Rectal smooth muscle tissue (tissue), 1 donor: ENCODE measurements at regions not wholly inside any gene's neighbourhood (a gene's known extent, or its start where the extent isn't known, plus 50 kb on each side); places are given as distances from the start of the nearest gene placed in this dataset.
"Not testable (repeated sequence)": the region's sequence is repeated elsewhere in the genome, so short reads cannot be mapped to it uniquely, and the experiment has no call there.

ENCODE experiments used
- H3K27ac ChIP-seq: one replicate; pipeline ENCODE4 v1.7.0; 2013; ENCODE audit warnings: low read depth, low read length, inconsistent platforms
- H3K27me3 ChIP-seq: one replicate; pipeline ENCODE4 v1.7.0; 2013; ENCODE audit warnings: low read length; ENCODE audit not compliant: control insufficient read depth, insufficient read depth
- H3K36me3 ChIP-seq: one replicate; pipeline ENCODE4 v1.7.0; 2013; ENCODE audit warnings: low read length; ENCODE audit not compliant: control insufficient read depth, insufficient read depth
- H3K4me1 ChIP-seq: one replicate; pipeline ENCODE4 v1.7.0; 2013; ENCODE audit warnings: low read length; ENCODE audit not compliant: control insufficient read depth, insufficient read depth
- H3K4me3 ChIP-seq: one replicate; pipeline ENCODE4 v1.7.0; 2013; ENCODE audit warnings: low read length
- H3K9ac ChIP-seq: one replicate; pipeline ENCODE4 v1.7.0; 2013; ENCODE audit warnings: low read length

- H3K9ac ChIP-seq = peak overlapping the region; percentile 51
- not testable (repeated sequence) for H3K27me3 ChIP-seq, H3K36me3 ChIP-seq, H3K4me1 ChIP-seq, H3K27ac ChIP-seq
- peak overlapping the region; percentile 65 for H3K4me3 ChIP-seq
These were observed 159.7 kb downstream of the KLRB1 start for GRCh38 chr12:9447791-9448614.

GRCh38 chr12:9446883-9447761, 160.6 kb downstream of the KLRB1 start:
- not testable (repeated sequence) for H3K9ac ChIP-seq, H3K4me1 ChIP-seq, H3K27ac ChIP-seq, H3K27me3 ChIP-seq, H3K36me3 ChIP-seq
- H3K4me3 ChIP-seq = peak overlapping the region; percentile 61

- not testable (repeated sequence) for H3K36me3 ChIP-seq, H3K27me3 ChIP-seq, H3K4me3 ChIP-seq, H3K9ac ChIP-seq, H3K4me1 ChIP-seq, H3K27ac ChIP-seq
These were observed 167.3 kb downstream of the KLRB1 start for GRCh38 chr12:9440428-9440827.

GRCh38 chr12:9435682-9436081, 172.0 kb downstream of the KLRB1 start:
- not testable (repeated sequence) for H3K9ac ChIP-seq, H3K27me3 ChIP-seq, H3K4me1 ChIP-seq, H3K36me3 ChIP-seq, H3K27ac ChIP-seq, H3K4me3 ChIP-seq

GRCh38 chr12:9430385-9430784, 177.3 kb downstream of the KLRB1 start:
- H3K9ac ChIP-seq, H3K4me1 ChIP-seq, H3K27ac ChIP-seq, H3K36me3 ChIP-seq, H3K4me3 ChIP-seq, H3K27me3 ChIP-seq: not testable (repeated sequence)

- H3K27me3 ChIP-seq, H3K27ac ChIP-seq, H3K36me3 ChIP-seq, H3K9ac ChIP-seq, H3K4me1 ChIP-seq, H3K4me3 ChIP-seq: not testable (repeated sequence)
These were observed 178.9 kb downstream of the KLRB1 start for GRCh38 chr12:9428856-9429255.

GRCh38 chr12:9425429-9425828, 182.3 kb downstream of the KLRB1 start:
- H3K4me1 ChIP-seq, H3K4me3 ChIP-seq, H3K9ac ChIP-seq, H3K27ac ChIP-seq, H3K36me3 ChIP-seq, H3K27me3 ChIP-seq: not testable (repeated sequence)

GRCh38 chr12:9424175-9424740, 183.5 kb downstream of the KLRB1 start:
- H3K9ac ChIP-seq, H3K27me3 ChIP-seq, H3K36me3 ChIP-seq, H3K4me1 ChIP-seq, H3K4me3 ChIP-seq, H3K27ac ChIP-seq: not testable (repeated sequence)

GRCh38 chr12:9422689-9423088, 185.0 kb downstream of the KLRB1 start:
- H3K36me3 ChIP-seq, H3K27me3 ChIP-seq, H3K4me1 ChIP-seq, H3K27ac ChIP-seq, H3K4me3 ChIP-seq, H3K9ac ChIP-seq: not testable (repeated sequence)

- not testable (repeated sequence) for H3K27me3 ChIP-seq, H3K9ac ChIP-seq, H3K4me3 ChIP-seq, H3K27ac ChIP-seq, H3K4me1 ChIP-seq, H3K36me3 ChIP-seq
These were observed 186.1 kb downstream of the KLRB1 start for GRCh38 chr12:9421520-9422086.

GRCh38 chr12:9420817-9421519, 186.7 kb downstream of the KLRB1 start:
- H3K27ac ChIP-seq, H3K4me3 ChIP-seq, H3K36me3 ChIP-seq: not testable (repeated sequence)

GRCh38 chr12:9418669-9419041, 189.1 kb downstream of the KLRB1 start:
- not testable (repeated sequence) for H3K27ac ChIP-seq, H3K4me3 ChIP-seq, H3K9ac ChIP-seq, H3K27me3 ChIP-seq, H3K36me3 ChIP-seq, H3K4me1 ChIP-seq

More at GRCh38 chr12:9420817-9421519, 186.7 kb downstream of the KLRB1 start:
- H3K4me1 ChIP-seq, H3K9ac ChIP-seq, H3K27me3 ChIP-seq: not testable (repeated sequence)
